ENCODE measurements at regions not wholly inside any gene's neighbourhood (a gene's known extent, or its start where the extent isn't known, plus 50 kb on each side); places are given as distances from the start of the nearest gene placed in this dataset.

DNA sequence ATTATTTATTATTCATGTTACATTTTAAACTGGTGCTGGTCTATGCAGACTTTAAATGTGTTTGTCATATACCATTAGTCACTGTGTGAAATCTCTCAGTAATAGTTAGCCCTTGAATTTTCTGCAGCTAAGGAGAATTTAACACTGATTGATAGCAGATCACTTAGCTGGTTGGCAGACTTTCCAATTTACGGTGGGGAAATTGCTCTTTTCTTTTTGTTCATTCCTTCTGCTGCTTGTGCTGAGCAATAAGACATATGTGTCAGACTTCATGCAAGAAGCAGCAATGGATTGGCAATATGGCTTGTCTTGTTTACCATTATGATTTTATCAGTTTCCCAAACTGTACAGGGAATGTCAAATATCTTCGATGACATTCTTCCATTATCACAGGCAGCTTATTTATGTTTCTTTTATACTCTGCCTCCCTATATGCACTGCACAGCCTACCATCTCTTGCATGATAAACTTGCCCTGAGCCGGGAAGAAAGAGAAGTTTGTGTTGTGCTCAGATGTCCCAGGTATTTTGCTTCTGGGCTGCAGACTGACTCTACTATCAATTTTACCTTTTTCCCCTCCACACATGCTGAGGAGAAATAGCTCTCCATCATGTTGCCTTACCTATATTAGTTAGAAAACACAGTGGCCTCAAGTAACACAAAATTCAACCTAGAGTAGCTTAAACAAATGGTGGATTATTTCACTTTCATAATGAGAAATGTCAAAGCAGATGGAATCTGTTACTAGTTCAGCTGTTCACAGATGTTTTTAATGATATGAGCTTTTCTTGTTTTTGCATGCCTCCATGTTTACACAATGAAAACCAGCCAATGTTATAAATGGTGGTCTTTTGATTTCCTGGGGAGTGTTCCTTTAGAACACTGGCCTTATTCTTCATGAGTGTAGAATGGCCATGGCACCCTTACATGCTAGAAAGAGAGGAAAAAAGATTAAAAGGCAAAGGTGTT, 968.1 kb upstream of the GOT2 start:
- no peak for TF ChIP-seq NR2C2 (IDR thresholded peaks at IDR 0.05; ENCODE audit: borderline replicate concordance, control insufficient read depth, insufficient read length, low read depth)
- H3K36me3 ChIP-seq (ENCODE audit: control insufficient read depth in 2 of 2, insufficient read depth in 2 of 2, low read length in 1 of 2), result no peaks in the 10 kb centered on the region
- no peak overlapping the region for H3K4me2 ChIP-seq (ENCODE audit: control insufficient read depth, insufficient read depth)
- in situ Hi-C loops (cut with MboI) (no loop called here), intact Hi-C loops (cut with micrococcal nuclease; ENCODE audit: unreplicated experiment) (no loop called here)
- no peak overlapping the region for H2AFZ ChIP-seq (ENCODE audit: control insufficient read depth, low read depth, low read length)
- POLR2A ChIA-PET, result no interaction called here
- DNase-seq (ENCODE audit: low read depth, low spot score), result no peak
- H3K27ac ChIP-seq (ENCODE audit: control insufficient read depth, insufficient read depth), result no peak overlapping the region
- no peaks in the 10 kb centered on the region for H3K4me1 ChIP-seq (ENCODE audit: control insufficient read depth, insufficient read depth, low read length)
- no peaks in the 10 kb centered on the region for H3K79me2 ChIP-seq (ENCODE audit: control insufficient read depth, insufficient read depth, low read length)
- no peak for ATAC-seq
- CTCF ChIA-PET, result interaction anchor here (0.9 kb wide), 1 partner anchor 162 kb away, joined by 3 read pairs; no protein-coding TSS in a partner anchor
- no peaks in the 10 kb centered on the region for H3K27me3 ChIP-seq (replicated peaks in 1 of 2; ENCODE audit: control insufficient read depth in 2 of 2, insufficient read depth in 2 of 2, low read length in 1 of 2)
- no peak overlapping the region for H3K4me3 ChIP-seq
- no peak overlapping the region for H3K9ac ChIP-seq (ENCODE audit: control insufficient read depth, insufficient read depth, low read length)
- RAD21 ChIA-PET (ENCODE audit: unreplicated experiment), result no interaction called here
- FAIRE-seq, result no peak
- no peaks in the 10 kb centered on the region for H3K9me3 ChIP-seq (replicated peaks; ENCODE audit: control insufficient read depth, insufficient read depth, low read length)
- BruUV-seq (replicated peaks), result no TSS peak
- SMC1A ChIA-PET (ENCODE audit: uncharacterized antibody, unreplicated experiment), result no interaction called here
- WGBS (ENCODE audit: insufficient coverage, insufficient replicate concordance, low lambda C conversion rate, missing lambda C conversion rate), result 22% methylated on average over 3 of the region's 3 CpGs
- no peaks in the 10 kb centered on the region for H4K20me1 ChIP-seq (ENCODE audit: control insufficient read depth, insufficient read depth)

DNA sequence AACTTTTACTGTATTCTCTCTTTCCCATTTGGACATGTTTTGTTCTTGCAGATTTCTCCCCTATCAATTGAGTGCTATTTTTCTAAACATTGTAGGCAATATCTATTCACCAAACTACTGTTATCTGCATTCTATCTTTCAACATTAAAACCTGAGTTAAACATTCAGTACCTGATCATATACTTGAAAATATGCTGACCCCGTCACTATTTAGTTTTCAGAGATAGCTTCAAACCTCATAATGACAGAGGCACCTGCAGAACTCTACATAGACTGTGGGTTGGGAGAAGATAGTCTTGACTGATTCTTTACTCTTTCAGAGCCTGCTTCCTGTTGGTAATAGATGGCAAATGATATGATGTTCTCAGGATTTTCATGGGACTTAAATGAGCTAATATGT, 965.7 kb upstream of the GOT2 start:
- Histone ChIP-seq H3K27me3 (replicated peaks in 1 of 2; ENCODE audit: control insufficient read depth in 2 of 2, insufficient read depth in 2 of 2, low read length in 1 of 2) (no peaks in the 10 kb centered on the region), H3K79me2 (ENCODE audit: control insufficient read depth, insufficient read depth, low read length) (no peaks in the 10 kb centered on the region), H3K36me3 (ENCODE audit: control insufficient read depth in 2 of 2, insufficient read depth in 2 of 2, low read length in 1 of 2) (no peaks in the 10 kb centered on the region), H3K4me2 (ENCODE audit: control insufficient read depth, insufficient read depth) (no peak overlapping the region), H3K27ac (ENCODE audit: control insufficient read depth, insufficient read depth) (no peak overlapping the region), H3K9ac (ENCODE audit: control insufficient read depth, insufficient read depth, low read length) (no peak overlapping the region), H2AFZ (ENCODE audit: control insufficient read depth, low read depth, low read length) (no peak overlapping the region), H3K4me1 (ENCODE audit: control insufficient read depth, insufficient read depth, low read length) (no peaks in the 10 kb centered on the region), H3K9me3 (replicated peaks; ENCODE audit: control insufficient read depth, insufficient read depth, low read length) (no peaks in the 10 kb centered on the region), H4K20me1 (ENCODE audit: control insufficient read depth, insufficient read depth) (no peaks in the 10 kb centered on the region), H3K4me3 (no peak overlapping the region)
- no peak for DNase-seq (ENCODE audit: low read depth, low spot score)
- SMC1A ChIA-PET (ENCODE audit: uncharacterized antibody, unreplicated experiment), result no interaction called here
- no TSS peak for BruUV-seq (replicated peaks)
- RAD21 ChIA-PET (ENCODE audit: unreplicated experiment), result no interaction called here
- no peak for FAIRE-seq
- CTCF ChIA-PET, result no interaction called here
- POLR2A ChIA-PET, result no interaction called here
- intact Hi-C loops (cut with micrococcal nuclease; ENCODE audit: unreplicated experiment), result no loop called here
- WGBS (ENCODE audit: insufficient coverage, insufficient replicate concordance, low lambda C conversion rate, missing lambda C conversion rate), result 0% methylated on average over 1 of the region's 1 CpG
- in situ Hi-C loops (cut with MboI), result no loop called here
- no peak for ATAC-seq
- TF ChIP-seq, protein P1, sequence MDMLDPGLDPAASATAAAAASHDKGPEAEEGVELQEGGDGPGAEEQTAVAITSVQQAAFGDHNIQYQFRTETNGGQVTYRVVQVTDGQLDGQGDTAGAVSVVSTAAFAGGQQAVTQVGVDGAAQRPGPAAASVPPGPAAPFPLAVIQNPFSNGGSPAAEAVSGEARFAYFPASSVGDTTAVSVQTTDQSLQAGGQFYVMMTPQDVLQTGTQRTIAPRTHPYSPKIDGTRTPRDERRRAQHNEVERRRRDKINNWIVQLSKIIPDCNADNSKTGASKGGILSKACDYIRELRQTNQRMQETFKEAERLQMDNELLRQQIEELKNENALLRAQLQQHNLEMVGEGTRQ (IDR thresholded peaks at IDR 0.05; ENCODE audit: borderline replicate concordance, low read depth, low read length), result no peak
- TF ChIP-seq ATF7 (IDR thresholded peaks at IDR 0.05; ENCODE audit: low read depth), result no peak
- no peak for TF ChIP-seq NFYB (IDR thresholded peaks at IDR 0.05; ENCODE audit: insufficient read depth, low read depth, low read length)
- TF ChIP-seq ETV6 (conservative IDR thresholded peaks at IDR 0.05 in 1 of 2, IDR thresholded peaks at IDR 0.05 in 1 of 2; ENCODE audit: borderline replicate concordance in 1 of 2, low read depth in 1 of 2), result no peak
- TF ChIP-seq ZZZ3 (IDR thresholded peaks at IDR 0.05; ENCODE audit: control insufficient read depth, insufficient read length, low read depth), result no peak
- TF ChIP-seq, protein P2, sequence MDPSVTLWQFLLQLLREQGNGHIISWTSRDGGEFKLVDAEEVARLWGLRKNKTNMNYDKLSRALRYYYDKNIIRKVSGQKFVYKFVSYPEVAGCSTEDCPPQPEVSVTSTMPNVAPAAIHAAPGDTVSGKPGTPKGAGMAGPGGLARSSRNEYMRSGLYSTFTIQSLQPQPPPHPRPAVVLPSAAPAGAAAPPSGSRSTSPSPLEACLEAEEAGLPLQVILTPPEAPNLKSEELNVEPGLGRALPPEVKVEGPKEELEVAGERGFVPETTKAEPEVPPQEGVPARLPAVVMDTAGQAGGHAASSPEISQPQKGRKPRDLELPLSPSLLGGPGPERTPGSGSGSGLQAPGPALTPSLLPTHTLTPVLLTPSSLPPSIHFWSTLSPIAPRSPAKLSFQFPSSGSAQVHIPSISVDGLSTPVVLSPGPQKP (IDR thresholded peaks at IDR 0.05; ENCODE audit: low read depth, low read length), result no peak
- TF ChIP-seq GABPA (IDR thresholded peaks at IDR 0.05; ENCODE audit: low read depth), result no peak
- TF ChIP-seq LARP7 (IDR thresholded peaks at IDR 0.05), result no peak
- TF ChIP-seq, protein P3, sequence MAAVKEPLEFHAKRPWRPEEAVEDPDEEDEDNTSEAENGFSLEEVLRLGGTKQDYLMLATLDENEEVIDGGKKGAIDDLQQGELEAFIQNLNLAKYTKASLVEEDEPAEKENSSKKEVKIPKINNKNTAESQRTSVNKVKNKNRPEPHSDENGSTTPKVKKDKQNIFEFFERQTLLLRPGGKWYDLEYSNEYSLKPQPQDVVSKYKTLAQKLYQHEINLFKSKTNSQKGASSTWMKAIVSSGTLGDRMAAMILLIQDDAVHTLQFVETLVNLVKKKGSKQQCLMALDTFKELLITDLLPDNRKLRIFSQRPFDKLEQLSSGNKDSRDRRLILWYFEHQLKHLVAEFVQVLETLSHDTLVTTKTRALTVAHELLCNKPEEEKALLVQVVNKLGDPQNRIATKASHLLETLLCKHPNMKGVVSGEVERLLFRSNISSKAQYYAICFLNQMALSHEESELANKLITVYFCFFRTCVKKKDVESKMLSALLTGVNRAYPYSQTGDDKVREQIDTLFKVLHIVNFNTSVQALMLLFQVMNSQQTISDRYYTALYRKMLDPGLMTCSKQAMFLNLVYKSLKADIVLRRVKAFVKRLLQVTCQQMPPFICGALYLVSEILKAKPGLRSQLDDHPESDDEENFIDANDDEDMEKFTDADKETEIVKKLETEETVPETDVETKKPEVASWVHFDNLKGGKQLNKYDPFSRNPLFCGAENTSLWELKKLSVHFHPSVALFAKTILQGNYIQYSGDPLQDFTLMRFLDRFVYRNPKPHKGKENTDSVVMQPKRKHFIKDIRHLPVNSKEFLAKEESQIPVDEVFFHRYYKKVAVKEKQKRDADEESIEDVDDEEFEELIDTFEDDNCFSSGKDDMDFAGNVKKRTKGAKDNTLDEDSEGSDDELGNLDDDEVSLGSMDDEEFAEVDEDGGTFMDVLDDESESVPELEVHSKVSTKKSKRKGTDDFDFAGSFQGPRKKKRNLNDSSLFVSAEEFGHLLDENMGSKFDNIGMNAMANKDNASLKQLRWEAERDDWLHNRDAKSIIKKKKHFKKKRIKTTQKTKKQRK (IDR thresholded peaks at IDR 0.05; ENCODE audit: low read depth, low read length), result no peak
